MCF 10A (cell line): ENCODE measurements at regions not wholly inside any gene's neighbourhood (a gene's known extent, or its start where the extent isn't known, plus 50 kb on each side); places are given as distances from the start of the nearest gene placed in this dataset.
A peak's percentile ranks its signal among the peaks of the same experiment; 100 is the strongest.

Experiments used
- BruUV-seq: library from RNA; stranded (reverse); fragments of 400-500 nt; replicated peaks from 2 replicates; lab custom pipeline; 2021; lab: Mats Ljungman, UMichigan
- CTCF ChIA-PET: fragments of 300-600 bp; sonication (Branson Sonifier 250); formaldehyde crosslinking; extraction: SDS; loops from one replicate; lab custom pipeline; 2021; ENCODE audit warnings: antibody characterized with exemption, inconsistent platforms; lab: Yijun Ruan, JAX
- POLR2A ChIA-PET: fragments of 300-600, 350-650 bp; sonication (Branson Sonifier 250); formaldehyde crosslinking; extraction: SDS; loops from one replicate; lab custom pipeline; 2020; ENCODE audit warnings: antibody characterized with exemption, inconsistent platforms; lab: Yijun Ruan, JAX
- DNase-seq: peaks from one replicate; pipeline ENCODE4 v3.0.0-alpha.2; 2018; ENCODE audit not compliant: unreplicated experiment
- H3K27ac Mint-ChIP-seq: one replicate; pipeline ENCODE4 v1.8.0; 2022; ENCODE audit warnings: mild to moderate bottlenecking, low read depth, mixed read lengths; ENCODE audit not compliant: unreplicated experiment
- H3K27me3 Mint-ChIP-seq: one replicate; pipeline ENCODE4 v1.8.0; 2022; ENCODE audit warnings: mixed read lengths; ENCODE audit not compliant: insufficient read depth, unreplicated experiment
- H3K36me3 Mint-ChIP-seq: one replicate; pipeline ENCODE4 v1.8.0; 2022; ENCODE audit warnings: mild to moderate bottlenecking, moderate library complexity, mixed read lengths; ENCODE audit not compliant: insufficient read depth, unreplicated experiment
- H3K4me1 Mint-ChIP-seq: one replicate; pipeline ENCODE4 v1.8.0; 2022; ENCODE audit warnings: mixed read lengths; ENCODE audit not compliant: insufficient read depth, unreplicated experiment
- H3K4me3 Mint-ChIP-seq: one replicate; pipeline ENCODE4 v1.8.0; 2022; ENCODE audit warnings: mild to moderate bottlenecking, moderate library complexity, mixed read lengths; ENCODE audit not compliant: unreplicated experiment
- H3K9me3 Mint-ChIP-seq: one replicate; pipeline ENCODE4 v1.8.0; 2022; ENCODE audit warnings: mixed read lengths; ENCODE audit not compliant: unreplicated experiment
- intact Hi-C: fragments of 100-400 bp; cut with micrococcal nuclease; formaldehyde crosslinking; loops from 2 replicates; pipeline ENCODE4 v1.14.1; 2022
- TF ChIP-seq, protein P1 (sequence below): fragments of 200-600 bp; IDR thresholded peaks from one replicate; pipeline ENCODE4 v1.8.0; 2022; ENCODE audit warnings: antibody characterized with exemption, mild to moderate bottlenecking; ENCODE audit not compliant: unreplicated experiment

DNA sequence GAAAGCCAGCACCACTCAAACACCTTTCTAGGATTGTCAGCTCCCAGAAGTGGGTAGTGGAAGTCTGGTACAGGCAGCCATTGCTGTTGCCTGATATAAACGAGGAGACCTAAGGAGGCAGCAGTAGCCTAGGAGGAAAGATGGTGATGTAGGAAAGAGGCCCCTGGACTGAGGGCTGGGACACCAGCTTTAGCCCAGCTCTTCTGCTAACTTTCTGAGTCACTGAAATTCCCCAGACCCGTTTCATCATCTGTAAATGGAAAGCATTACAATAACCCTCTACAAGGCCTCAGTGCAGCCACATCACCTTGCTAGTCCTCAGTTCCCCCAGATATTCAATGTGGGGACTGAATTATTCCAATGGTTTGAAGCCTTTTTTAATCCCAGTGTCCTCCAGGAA, 336.5 kb downstream of the TNS1 start:
- Mint-ChIP-seq H3K27me3 (no peaks in the 10 kb centered on the region), H3K4me3 (no peak overlapping the region), H3K4me1 (peaks cover 5% of the 10 kb centered on the region), H3K27ac (no peak overlapping the region), H3K36me3 (no peaks in the 10 kb centered on the region), H3K9me3 (no peaks in the 10 kb centered on the region)
- intact Hi-C loops: no loop called here
- peak; percentile 15 for DNase-seq
- BruUV-seq: no TSS peak
- ChIA-PET POLR2A (interaction anchor here (0.9 kb wide), 1 partner anchor 953 kb away, joined by 3 read pairs; no protein-coding TSS in a partner anchor), CTCF (interaction anchor here (0.5 to 2.7 kb wide), 3 partner anchors 16 to 356 kb away, joined by 3 to 11 read pairs (median 4); no protein-coding TSS in a partner anchor)
- TF ChIP-seq, protein P1, sequence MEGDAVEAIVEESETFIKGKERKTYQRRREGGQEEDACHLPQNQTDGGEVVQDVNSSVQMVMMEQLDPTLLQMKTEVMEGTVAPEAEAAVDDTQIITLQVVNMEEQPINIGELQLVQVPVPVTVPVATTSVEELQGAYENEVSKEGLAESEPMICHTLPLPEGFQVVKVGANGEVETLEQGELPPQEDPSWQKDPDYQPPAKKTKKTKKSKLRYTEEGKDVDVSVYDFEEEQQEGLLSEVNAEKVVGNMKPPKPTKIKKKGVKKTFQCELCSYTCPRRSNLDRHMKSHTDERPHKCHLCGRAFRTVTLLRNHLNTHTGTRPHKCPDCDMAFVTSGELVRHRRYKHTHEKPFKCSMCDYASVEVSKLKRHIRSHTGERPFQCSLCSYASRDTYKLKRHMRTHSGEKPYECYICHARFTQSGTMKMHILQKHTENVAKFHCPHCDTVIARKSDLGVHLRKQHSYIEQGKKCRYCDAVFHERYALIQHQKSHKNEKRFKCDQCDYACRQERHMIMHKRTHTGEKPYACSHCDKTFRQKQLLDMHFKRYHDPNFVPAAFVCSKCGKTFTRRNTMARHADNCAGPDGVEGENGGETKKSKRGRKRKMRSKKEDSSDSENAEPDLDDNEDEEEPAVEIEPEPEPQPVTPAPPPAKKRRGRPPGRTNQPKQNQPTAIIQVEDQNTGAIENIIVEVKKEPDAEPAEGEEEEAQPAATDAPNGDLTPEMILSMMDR: no peak

DNA sequence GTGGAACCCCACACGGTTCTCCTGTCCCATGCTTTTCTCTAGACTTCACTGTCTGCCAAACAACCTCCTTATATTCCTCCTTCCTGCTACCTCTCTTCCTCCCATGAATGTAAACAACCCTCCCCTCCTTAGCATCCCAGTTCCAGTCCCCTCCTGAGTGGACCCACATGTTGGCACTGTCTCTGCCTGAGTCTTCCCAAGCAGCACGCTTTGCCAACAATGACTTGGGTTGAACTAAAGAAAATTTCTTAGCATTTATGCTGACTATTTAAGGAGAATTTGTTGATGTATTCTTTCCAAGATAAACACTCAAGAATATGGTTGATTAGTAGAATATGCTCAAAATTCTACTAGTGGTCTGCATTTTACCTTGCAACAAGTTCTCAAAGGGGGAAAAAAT, 338.0 kb downstream of the TNS1 start:
- intact Hi-C loops: no loop called here
- Mint-ChIP-seq H3K27ac (no peak overlapping the region), H3K36me3 (no peaks in the 10 kb centered on the region), H3K27me3 (peaks cover 12% of the 10 kb centered on the region), H3K4me1 (peaks cover 5% of the 10 kb centered on the region), H3K4me3 (no peak overlapping the region), H3K9me3 (no peaks in the 10 kb centered on the region)
- DNase-seq: no peak
- POLR2A ChIA-PET: no interaction called here
- TF ChIP-seq, protein P1: no peak
- no TSS peak for BruUV-seq
- CTCF ChIA-PET: no interaction called here

DNA sequence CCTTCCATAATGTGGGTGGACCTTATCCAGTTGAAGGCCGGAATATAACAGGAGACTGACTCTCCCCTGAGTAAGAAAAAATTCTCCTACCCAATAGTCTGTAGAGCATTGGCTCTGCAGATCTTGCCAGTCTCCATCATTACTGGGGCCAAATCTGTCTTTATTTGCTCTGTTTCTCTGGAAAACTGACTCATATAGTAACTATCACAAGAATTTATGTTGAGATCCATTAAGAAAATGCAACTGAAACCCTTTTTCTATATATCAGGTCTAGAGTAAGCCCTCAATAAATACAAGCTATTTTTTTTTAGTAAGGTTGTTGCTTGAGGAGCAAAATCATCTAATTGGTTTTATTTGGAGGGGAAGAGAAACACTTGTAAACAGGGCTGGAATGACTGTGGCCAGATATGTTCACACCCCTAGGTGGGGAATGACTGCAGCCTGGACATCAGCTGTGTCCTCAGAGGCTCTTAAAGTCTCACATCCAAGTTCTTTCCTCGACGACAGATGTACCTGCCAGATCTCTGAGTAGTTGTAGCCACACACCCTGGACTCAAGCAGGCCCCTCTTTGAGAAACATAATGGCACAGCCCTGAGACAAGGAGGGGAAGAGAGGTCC, 339.7 kb downstream of the TNS1 start:
- H3K36me3 Mint-ChIP-seq: no peaks in the 10 kb centered on the region
- DNase-seq: no peak
- H3K4me3 Mint-ChIP-seq: no peak overlapping the region
- H3K4me1 Mint-ChIP-seq: peaks cover 5% of the 10 kb centered on the region
- peaks cover 24% of the 10 kb centered on the region for H3K27me3 Mint-ChIP-seq
- no peak overlapping the region for H3K27ac Mint-ChIP-seq
- no peaks in the 10 kb centered on the region for H3K9me3 Mint-ChIP-seq
- TF ChIP-seq, protein P1: no peak
- BruUV-seq: no TSS peak
- intact Hi-C loops: no loop called here
- POLR2A ChIA-PET: no interaction called here
- CTCF ChIA-PET: interaction anchor here (1.0 to 1.2 kb wide), 2 partner anchors 11 to 50 kb away, joined by 3 to 5 read pairs; no protein-coding TSS in a partner anchor

DNA sequence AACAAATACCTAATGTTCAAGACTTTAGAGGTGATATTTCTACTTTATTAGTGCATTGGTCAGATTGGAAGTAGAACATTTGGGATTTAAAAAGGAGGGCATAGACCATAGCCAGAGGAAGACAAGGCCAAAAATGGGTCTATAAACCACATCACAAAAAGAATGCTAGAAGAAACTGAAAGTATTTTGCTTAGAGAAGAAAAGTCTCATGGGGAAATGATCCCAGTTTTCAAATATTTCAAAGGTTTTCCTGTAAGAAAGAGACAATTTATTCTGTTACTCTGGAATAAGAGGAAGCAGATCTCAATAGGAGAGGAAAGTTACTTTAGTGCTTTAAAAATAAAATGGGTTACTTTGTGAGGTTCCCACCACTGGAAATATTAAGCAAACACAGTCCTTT, 341.4 kb downstream of the TNS1 start:
- TF ChIP-seq, protein P1: no peak
- Mint-ChIP-seq H3K27me3 (peaks cover 38% of the 10 kb centered on the region), H3K27ac (no peak overlapping the region), H3K4me3 (no peak overlapping the region), H3K4me1 (peaks cover 5% of the 10 kb centered on the region), H3K36me3 (peaks cover 5% of the 10 kb centered on the region), H3K9me3 (no peaks in the 10 kb centered on the region)
- intact Hi-C loops: no loop called here
- CTCF ChIA-PET: interaction anchor here (1.6 kb wide), 1 partner anchor 11 kb away, joined by 8 read pairs; no protein-coding TSS in a partner anchor
- no TSS peak for BruUV-seq
- POLR2A ChIA-PET: no interaction called here
- DNase-seq: no peak
